H9 (cell line): ENCODE measurements at regions not wholly inside any gene's neighbourhood (a gene's known extent, or its start where the extent isn't known, plus 50 kb on each side); places are given as distances from the start of the nearest gene placed in this dataset.

Experiments
- DNase-seq: peaks from one replicate; pipeline ENCODE4 v3.0.0-alpha.2; 2017
- H2AFZ ChIP-seq: one replicate; pipeline ENCODE4 v1.6.1; 2013; ENCODE audit warnings: mild to moderate bottlenecking, low read length, control low read depth, moderate library complexity
- H2AK5ac ChIP-seq: 2 replicates; pipeline ENCODE4 v1.6.1; 2013; ENCODE audit warnings: low read length, control low read depth, mixed read lengths; ENCODE audit not compliant: insufficient read length
- H2BK120ac ChIP-seq: one replicate; pipeline ENCODE4 v1.6.1; 2013; ENCODE audit warnings: low read depth, mild to moderate bottlenecking, low read length, control low read depth, inconsistent platforms; ENCODE audit not compliant: poor library complexity, severe bottlenecking
- H2BK12ac ChIP-seq: 2 replicates; pipeline ENCODE4 v1.6.1; 2013; ENCODE audit warnings: low read length, control low read depth, mixed read lengths, low read depth; ENCODE audit not compliant: insufficient read length
- H2BK15ac ChIP-seq: 2 replicates; pipeline ENCODE4 v1.6.1; 2013; ENCODE audit warnings: low read depth, low read length, control low read depth
- H2BK20ac ChIP-seq: one replicate; pipeline ENCODE4 v1.6.1; 2013; ENCODE audit warnings: low read depth, mild to moderate bottlenecking, low read length, control low read depth, inconsistent platforms; ENCODE audit not compliant: poor library complexity, severe bottlenecking
- H2BK5ac ChIP-seq: 2 replicates; pipeline ENCODE4 v1.6.1; 2013; ENCODE audit warnings: low read length, control low read depth, mixed read lengths; ENCODE audit not compliant: insufficient read length
- H3K14ac ChIP-seq: 2 replicates; pipeline ENCODE4 v1.6.1; 2013; ENCODE audit warnings: low read length, control low read depth; ENCODE audit not compliant: insufficient read depth
- H3K18ac ChIP-seq: 2 replicates; pipeline ENCODE4 v1.6.1; 2013; ENCODE audit warnings: low read depth, mild to moderate bottlenecking, mixed read lengths, low read length, control low read depth; ENCODE audit not compliant: insufficient read length
- H3K23ac ChIP-seq: 2 replicates; pipeline ENCODE4 v1.6.1; 2013; ENCODE audit warnings: low read length, control low read depth, mixed read lengths, low read depth; ENCODE audit not compliant: insufficient read length
- H3K23me2 ChIP-seq: 2 replicates; pipeline ENCODE4 v1.6.1; 2013; ENCODE audit warnings: low read depth, mild to moderate bottlenecking, mixed read lengths, low read length, control low read depth; ENCODE audit not compliant: insufficient read length, poor library complexity, severe bottlenecking
- H3K27ac ChIP-seq: 2 replicates; pipeline ENCODE4 v1.5.1; 2013; ENCODE audit warnings: low read length, control low read depth, mixed read lengths, low read depth; ENCODE audit not compliant: insufficient read length
- H3K27me3 ChIP-seq: 2 replicates; pipeline ENCODE4 v1.6.1; 2013; ENCODE audit warnings: low read length, control low read depth, inconsistent platforms; ENCODE audit not compliant: insufficient read depth
- H3K4ac ChIP-seq: 2 replicates; pipeline ENCODE4 v1.6.1; 2013; ENCODE audit warnings: low read depth, mild to moderate bottlenecking, control low read depth, inconsistent platforms, low read length, moderate library complexity
- H3K4me1 ChIP-seq: 2 replicates; pipeline ENCODE4 v1.6.1; 2013; ENCODE audit warnings: low read length, control low read depth, inconsistent platforms; ENCODE audit not compliant: insufficient read depth
- H3K4me2 ChIP-seq: 2 replicates; pipeline ENCODE4 v1.6.1; 2013; ENCODE audit warnings: low read length, control low read depth, mixed read lengths; ENCODE audit not compliant: insufficient read length, insufficient read depth
- H3K56ac ChIP-seq: 2 replicates; pipeline ENCODE4 v1.6.1; 2013; ENCODE audit warnings: low read depth, mild to moderate bottlenecking, mixed read lengths, low read length, control low read depth; ENCODE audit not compliant: insufficient read length
- H3K79me1 ChIP-seq: 2 replicates; pipeline ENCODE4 v1.6.1; 2013; ENCODE audit warnings: low read depth, mild to moderate bottlenecking, moderate library complexity, low read length, control low read depth, inconsistent platforms; ENCODE audit not compliant: insufficient read depth, poor library complexity, severe bottlenecking
- H3K79me2 ChIP-seq: 2 replicates; pipeline ENCODE4 v1.6.1; 2013; ENCODE audit warnings: low read length, control low read depth, inconsistent platforms; ENCODE audit not compliant: insufficient read depth
- H3K9ac ChIP-seq: 2 replicates; pipeline ENCODE4 v1.6.1; 2013; ENCODE audit warnings: low read length, control low read depth, mixed read lengths; ENCODE audit not compliant: insufficient read length; ENCODE audit errors: extremely low read depth
- H3K9me3 ChIP-seq: one replicate; pipeline ENCODE4 v1.6.1; 2013; ENCODE audit warnings: low read depth, low read length, inconsistent platforms; ENCODE audit not compliant: control insufficient read depth
- H3T11ph ChIP-seq: one replicate; pipeline ENCODE4 v1.6.1; 2013; ENCODE audit warnings: mild to moderate bottlenecking, low read length, control low read depth, inconsistent platforms
- H4K20me1 ChIP-seq: one replicate; pipeline ENCODE4 v1.6.1; 2013; ENCODE audit not compliant: control insufficient read depth, insufficient read length, insufficient read depth
- H4K5ac ChIP-seq: 2 replicates; pipeline ENCODE4 v1.6.1; 2013; ENCODE audit warnings: low read depth, mild to moderate bottlenecking, mixed read lengths, low read length, control low read depth; ENCODE audit not compliant: insufficient read length
- H4K8ac ChIP-seq: replicated peaks from 2 replicates; pipeline ENCODE4 v1.6.1; 2013; ENCODE audit warnings: low read length, control low read depth, mixed read lengths, low read depth; ENCODE audit not compliant: insufficient read length
- H4K91ac ChIP-seq: 2 replicates; pipeline ENCODE4 v1.6.1; 2013; ENCODE audit warnings: low read depth, mild to moderate bottlenecking, moderate library complexity, mixed read lengths, low read length, control low read depth; ENCODE audit not compliant: insufficient read length
- H3K27ac Mint-ChIP-seq, 3 experiments: 2 replicates in 2 of 3; 3 replicates in 1 of 3; pipeline ENCODE4 v1.8.0; 2020 to 2021; ENCODE audit warnings: mixed read lengths in 3 of 3, mild to moderate bottlenecking in 1 of 3, moderate library complexity in 1 of 3
- H3K27me3 Mint-ChIP-seq: 2 replicates; pipeline ENCODE4 v1.8.0; 2021; ENCODE audit warnings: low read depth, mild to moderate bottlenecking, moderate library complexity, mixed read lengths
- H3K36me3 Mint-ChIP-seq, 3 experiments: 2 replicates in 2 of 3; 3 replicates in 1 of 3; pipeline ENCODE4 v1.8.0; 2020 to 2021; ENCODE audit warnings: low read depth in 3 of 3, mixed read lengths in 3 of 3; ENCODE audit not compliant: insufficient read depth in 1 of 3
- H3K4me1 Mint-ChIP-seq, 2 experiments: 2 replicates each; pipeline ENCODE4 v1.8.0; 2020; ENCODE audit warnings: mixed read lengths in 2 of 2
- H3K4me3 Mint-ChIP-seq, 2 experiments: 2 replicates in 1 of 2; 3 replicates in 1 of 2; pipeline ENCODE4 v1.8.0; 2020 to 2021; ENCODE audit warnings: mild to moderate bottlenecking in 2 of 2, mixed read lengths in 2 of 2, moderate library complexity in 1 of 2
- H3K9me3 Mint-ChIP-seq, 2 experiments: 2 replicates in 1 of 2; 3 replicates in 1 of 2; pipeline ENCODE4 v1.8.0; 2020; ENCODE audit warnings: mild to moderate bottlenecking in 2 of 2, mixed read lengths in 2 of 2, moderate library complexity in 1 of 2
- CTCF ChIP-seq: fragments of 200-600 bp; sonication (generic); conservative IDR thresholded peaks from 3 replicates; pipeline ENCODE4 v1.8.0; 2021; ENCODE audit warnings: antibody characterized with exemption, mild to moderate bottlenecking
- WGBS: extraction: QIAGEN DNeasy Blood & Tissue Kit; methylation state at CpG from one replicate; pipeline ENCODE4 v1.1.7; 2013; ENCODE audit warnings: missing lambda C conversion rate, low lambda C conversion rate, mixed read lengths; ENCODE audit not compliant: insufficient read length; ENCODE audit errors: extremely low coverage; 5-methylcytosine and 5-hydroxymethylcytosine counted together

GRCh38 chr16:6170022-6170421, 1072.4 kb upstream of the EEF2KMT start:
- no peak overlapping the region for H2BK15ac ChIP-seq
- no peak overlapping the region for H3K14ac ChIP-seq
- no peak for DNase-seq
- H3K79me2 ChIP-seq = no peaks in the 10 kb centered on the region
- H3K27me3 ChIP-seq = no peaks in the 10 kb centered on the region
- Mint-ChIP-seq H3K27me3 (no peaks in the 10 kb centered on the region; the same call in 1 of the 2 replicates), H3K4me1 (peaks cover 22 to 26% of the 10 kb centered on the region in 2 experiments), H3K36me3 (no peaks in the 10 kb centered on the region), H3K9me3 (no peaks in the 10 kb centered on the region), H3K4me3 (no peak overlapping the region), H3K27ac (no peak overlapping the region)
- H3K9me3 ChIP-seq = no peaks in the 10 kb centered on the region
- H3T11ph ChIP-seq = no peak overlapping the region
- no peak overlapping the region for H3K9ac ChIP-seq
- whole genome bisulfite sequencing = no CpG with 5 or more reads among the region's 5 CpGs
- no peak overlapping the region for H3K23ac ChIP-seq
- no peak overlapping the region for H2AK5ac ChIP-seq
- no peak overlapping the region for H2BK12ac ChIP-seq
- peaks cover 3% of the 10 kb centered on the region; the same call in 1 of the 2 replicates for H3K4me1 ChIP-seq
- no peak overlapping the region for H4K91ac ChIP-seq
- H2BK5ac ChIP-seq = no peak overlapping the region
- no peak overlapping the region for H4K5ac ChIP-seq
- H4K20me1 ChIP-seq = no peaks in the 10 kb centered on the region
- no peak overlapping the region for H2AFZ ChIP-seq
- no peak overlapping the region for H3K4ac ChIP-seq
- H2BK20ac ChIP-seq = no peak overlapping the region
- no peaks in the 10 kb centered on the region for H3K79me1 ChIP-seq
- no peak overlapping the region for H2BK120ac ChIP-seq
- no peaks in the 10 kb centered on the region for H3K23me2 ChIP-seq
- H3K4me2 ChIP-seq = no peak overlapping the region
- H3K18ac ChIP-seq = no peak overlapping the region
- no peak overlapping the region for H3K56ac ChIP-seq
- no peak for TF ChIP-seq CTCF
- no peak overlapping the region for H4K8ac ChIP-seq
- no peak overlapping the region for H3K27ac ChIP-seq
